ENCODE measurements at regions not wholly inside any gene's neighbourhood (a gene's known extent, or its start where the extent isn't known, plus 50 kb on each side); places are given as distances from the start of the nearest gene placed in this dataset.

DNA sequence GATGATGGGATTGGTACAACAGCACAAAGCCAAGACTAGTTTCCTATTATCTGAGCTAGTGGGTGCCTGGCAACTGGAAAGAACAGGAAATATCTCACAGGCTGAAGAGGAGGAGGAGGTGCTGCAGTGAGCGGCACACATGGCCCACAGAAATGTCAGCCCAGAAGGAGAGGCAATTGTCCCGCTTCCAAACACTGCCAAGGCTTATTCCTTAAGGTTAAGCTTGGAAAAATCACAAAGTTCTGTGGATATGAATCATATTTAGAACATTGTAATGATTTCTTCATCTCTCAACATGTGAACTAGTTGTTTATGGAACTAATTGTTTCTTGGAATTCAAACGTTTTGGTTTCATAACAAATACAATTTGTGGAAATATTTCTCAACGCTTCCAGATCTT is 1019.5 kb upstream of the SEMA6A start:
- TF ChIP-seq ZNF274 (IDR thresholded peaks at IDR 0.05; ENCODE audit: low read depth, low read length) (no peak), YY1 (IDR thresholded peaks at IDR 0.05; ENCODE audit: insufficient read depth, insufficient read length) (no peak)

All from NT2/D1 (cell line).